KOPT-K1 (cell line): ENCODE measurements at regions not wholly inside any gene's neighbourhood (a gene's known extent, or its start where the extent isn't known, plus 50 kb on each side); places are given as distances from the start of the nearest gene placed in this dataset.

Experiments
- H3K27ac ChIP-seq: fragments of 200-600 bp; sonication (generic); 2 replicates; pipeline ENCODE4 v1.5.1; 2016; ENCODE audit warnings: antibody characterized with exemption, mild to moderate bottlenecking, low read depth, low read length; ENCODE audit not compliant: poor library complexity, severe bottlenecking
- H3K36me3 ChIP-seq: fragments of 200-600 bp; sonication (generic); 2 replicates; pipeline ENCODE4 v1.5.1; 2017; ENCODE audit warnings: antibody characterized with exemption, mild to moderate bottlenecking, low read length, moderate library complexity; ENCODE audit not compliant: insufficient read depth
- H3K9me3 ChIP-seq: fragments of 200-600 bp; sonication (generic); 2 replicates; pipeline ENCODE4 v1.5.1; 2017; ENCODE audit warnings: antibody characterized with exemption, low read length, mild to moderate bottlenecking; ENCODE audit not compliant: insufficient read depth, poor library complexity, severe bottlenecking

DNA sequence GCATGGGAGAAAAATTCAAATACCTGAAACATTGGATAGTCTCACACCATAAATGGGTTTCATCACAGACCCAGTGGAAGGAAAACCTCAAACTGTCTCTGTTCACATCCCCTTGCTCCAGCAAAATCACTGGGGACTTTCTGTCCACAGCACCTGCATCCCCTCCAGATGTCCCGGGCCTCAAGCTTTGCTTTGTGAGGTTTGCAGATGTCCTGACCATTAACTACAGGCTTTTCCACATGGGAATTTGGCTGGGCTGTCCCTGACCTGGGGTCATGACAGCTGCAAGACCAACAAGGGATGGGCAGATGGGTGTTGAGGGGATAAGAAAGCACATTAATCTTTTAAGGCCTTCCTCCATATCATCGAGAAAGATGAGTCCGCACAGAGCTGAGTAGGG lies 427.9 kb downstream of the TXNL1 start:
- no peak overlapping the region for H3K27ac ChIP-seq
- no peaks in the 10 kb centered on the region for H3K9me3 ChIP-seq
- no peaks in the 10 kb centered on the region for H3K36me3 ChIP-seq

DNA sequence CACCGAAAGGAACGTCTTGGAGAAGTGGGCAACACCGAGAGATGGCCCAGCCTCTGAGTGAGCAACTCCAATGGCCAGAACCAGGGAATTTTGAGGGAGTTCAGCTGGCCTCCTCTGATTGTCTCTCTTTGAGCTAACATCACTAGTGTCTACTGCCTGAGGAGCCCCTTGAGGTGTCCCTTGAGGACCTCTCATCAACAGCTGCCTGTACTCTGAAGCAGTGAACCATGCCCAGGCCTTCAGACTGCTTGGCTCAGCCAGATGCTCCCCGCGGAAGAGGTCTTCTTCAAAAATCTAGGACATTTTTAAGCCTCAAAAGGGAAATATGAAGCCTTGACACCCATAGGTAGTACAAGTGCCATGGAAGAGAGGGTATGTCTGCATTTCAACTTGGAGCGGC lies 430.4 kb downstream of the TXNL1 start:
- H3K9me3 ChIP-seq, result no peaks in the 10 kb centered on the region
- H3K36me3 ChIP-seq, result no peaks in the 10 kb centered on the region
- H3K27ac ChIP-seq, result no peak overlapping the region

DNA sequence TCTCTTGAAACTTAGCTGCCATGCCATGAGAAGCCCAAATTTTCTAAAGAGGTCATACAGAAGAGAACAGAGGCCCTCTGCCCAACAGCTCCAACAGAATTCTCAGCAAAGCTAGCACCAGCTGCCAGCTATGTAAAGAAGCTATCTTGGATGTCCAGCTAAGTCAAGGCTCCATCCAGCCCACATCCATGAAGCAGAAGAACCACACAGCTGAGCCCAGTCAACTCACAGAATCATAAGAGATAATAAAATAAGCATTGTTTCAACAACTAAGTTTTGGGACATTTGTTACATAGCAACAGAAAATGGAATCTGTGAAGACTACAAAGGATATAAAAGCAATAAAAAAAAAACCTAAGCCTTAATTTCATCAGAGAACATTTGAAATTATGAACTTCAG lies 434.3 kb downstream of the TXNL1 start:
- no peaks in the 10 kb centered on the region for H3K9me3 ChIP-seq
- no peak overlapping the region for H3K27ac ChIP-seq
- no peaks in the 10 kb centered on the region for H3K36me3 ChIP-seq

DNA sequence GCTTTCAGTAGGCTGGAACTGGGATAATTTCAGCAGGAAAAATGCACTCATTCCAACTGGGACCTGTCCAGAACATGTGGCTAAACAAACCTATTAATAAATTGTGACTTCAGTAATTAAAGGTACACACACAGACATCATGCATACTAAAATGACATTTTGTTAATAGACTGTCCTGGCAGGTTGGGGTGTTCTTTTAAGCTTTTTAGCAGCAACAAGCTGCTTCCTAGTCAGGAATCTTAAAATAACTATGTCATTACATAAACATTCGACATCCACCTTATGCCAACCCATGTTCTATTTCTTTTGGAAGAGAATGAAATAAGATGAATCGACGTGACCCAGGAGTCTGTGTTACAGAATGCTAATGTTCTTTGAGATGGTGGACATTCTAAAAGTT lies 435.7 kb downstream of the TXNL1 start:
- H3K36me3 ChIP-seq, result no peaks in the 10 kb centered on the region
- no peaks in the 10 kb centered on the region for H3K9me3 ChIP-seq
- H3K27ac ChIP-seq, result no peak overlapping the region

DNA sequence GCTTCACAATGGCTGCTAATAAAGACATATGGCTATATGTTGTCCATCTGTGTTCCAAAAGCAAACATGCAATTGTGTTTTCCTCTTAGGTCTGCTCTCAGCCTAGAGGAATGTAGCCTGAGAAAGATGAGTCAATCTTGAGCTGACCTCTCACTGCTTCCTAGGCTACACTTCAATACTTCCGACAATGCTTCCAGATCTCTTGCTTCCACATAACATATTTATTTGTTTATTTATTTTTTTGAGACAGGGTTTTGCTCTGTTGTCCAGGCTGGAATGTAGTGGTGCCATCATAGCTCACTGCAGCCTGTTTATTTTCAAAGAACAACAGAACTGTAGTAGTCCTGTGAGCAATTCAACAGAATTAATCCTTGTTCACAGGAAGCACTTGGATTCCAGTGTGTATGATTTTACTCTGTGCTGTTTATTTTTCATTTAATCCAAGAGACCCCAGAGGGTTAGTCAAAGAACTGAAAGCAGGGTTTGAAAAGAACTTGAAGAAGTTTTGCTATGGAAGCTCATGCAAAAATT lies 437.9 kb downstream of the TXNL1 start:
- Histone ChIP-seq H3K36me3 (no peaks in the 10 kb centered on the region), H3K27ac (no peak overlapping the region)

DNA sequence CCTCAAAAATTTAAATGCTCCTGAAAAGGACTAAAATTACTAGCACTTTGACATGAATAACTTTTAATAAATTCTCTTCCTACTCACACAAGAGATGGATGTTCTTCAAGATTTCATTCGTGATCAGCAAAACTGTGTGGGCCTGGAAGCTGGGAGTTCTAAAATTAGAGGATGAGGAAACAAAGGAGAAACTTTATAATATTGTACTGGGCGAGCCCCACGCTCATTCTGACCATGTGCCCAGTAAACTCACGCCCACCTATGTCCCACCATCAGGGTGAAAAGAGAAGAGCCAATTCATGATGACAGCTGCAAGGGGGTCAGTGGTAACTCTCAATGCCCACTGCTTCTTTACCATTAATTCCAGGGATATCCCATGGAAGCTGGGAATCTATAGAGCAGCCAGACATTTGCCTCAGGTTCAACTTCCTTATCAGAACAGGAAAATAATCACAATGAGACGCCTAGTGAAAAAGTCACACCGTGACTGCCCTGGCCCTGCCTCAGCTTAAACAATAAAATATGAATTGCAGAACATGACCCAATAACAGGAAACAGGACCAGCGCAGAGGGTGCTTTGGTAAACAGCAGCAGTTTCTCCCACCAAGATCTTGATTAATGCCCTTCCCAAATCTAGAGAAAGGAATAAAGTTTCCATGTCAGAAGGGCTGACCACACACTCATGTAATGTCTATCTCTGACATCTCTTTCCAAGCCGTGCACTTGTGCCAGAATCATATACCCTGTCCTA lies 438.6 kb downstream of the TXNL1 start:
- Histone ChIP-seq H3K9me3 (no peaks in the 10 kb centered on the region), H3K36me3 (no peaks in the 10 kb centered on the region), H3K27ac (no peak overlapping the region)

More for the DNA sequence above, 437.9 kb downstream of the TXNL1 start:
- no peaks in the 10 kb centered on the region for H3K9me3 ChIP-seq

DNA sequence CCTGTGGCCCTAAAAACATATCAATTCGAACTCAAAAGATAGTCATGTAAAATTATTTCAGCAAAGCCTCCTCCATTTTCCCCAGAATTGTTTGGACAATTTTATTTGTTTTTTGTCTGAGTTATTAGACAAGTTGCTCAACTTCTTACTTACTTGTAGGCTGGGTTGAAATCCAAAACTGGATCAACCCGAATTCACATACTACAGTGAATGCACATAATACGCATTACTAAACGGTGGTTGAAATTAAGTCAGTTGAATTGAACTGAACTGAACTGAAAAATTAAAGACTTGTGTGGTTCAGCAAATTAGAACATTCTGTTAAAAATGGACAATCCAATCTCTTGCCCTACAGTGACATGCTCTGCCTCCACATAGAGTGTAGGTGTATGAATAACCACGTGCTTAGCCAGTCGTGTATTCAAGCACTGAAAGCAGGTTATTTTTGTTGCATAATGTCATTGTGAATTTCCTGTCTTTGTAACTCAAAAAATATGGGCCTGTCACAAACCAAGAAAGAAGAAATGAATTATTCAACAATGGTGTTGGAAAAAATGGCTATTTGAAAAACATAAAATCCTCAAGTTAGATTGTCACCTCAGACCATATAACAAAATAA lies 441.0 kb downstream of the TXNL1 start:
- H3K36me3 ChIP-seq, result no peaks in the 10 kb centered on the region
- H3K9me3 ChIP-seq, result no peaks in the 10 kb centered on the region
- H3K27ac ChIP-seq, result no peak overlapping the region

DNA sequence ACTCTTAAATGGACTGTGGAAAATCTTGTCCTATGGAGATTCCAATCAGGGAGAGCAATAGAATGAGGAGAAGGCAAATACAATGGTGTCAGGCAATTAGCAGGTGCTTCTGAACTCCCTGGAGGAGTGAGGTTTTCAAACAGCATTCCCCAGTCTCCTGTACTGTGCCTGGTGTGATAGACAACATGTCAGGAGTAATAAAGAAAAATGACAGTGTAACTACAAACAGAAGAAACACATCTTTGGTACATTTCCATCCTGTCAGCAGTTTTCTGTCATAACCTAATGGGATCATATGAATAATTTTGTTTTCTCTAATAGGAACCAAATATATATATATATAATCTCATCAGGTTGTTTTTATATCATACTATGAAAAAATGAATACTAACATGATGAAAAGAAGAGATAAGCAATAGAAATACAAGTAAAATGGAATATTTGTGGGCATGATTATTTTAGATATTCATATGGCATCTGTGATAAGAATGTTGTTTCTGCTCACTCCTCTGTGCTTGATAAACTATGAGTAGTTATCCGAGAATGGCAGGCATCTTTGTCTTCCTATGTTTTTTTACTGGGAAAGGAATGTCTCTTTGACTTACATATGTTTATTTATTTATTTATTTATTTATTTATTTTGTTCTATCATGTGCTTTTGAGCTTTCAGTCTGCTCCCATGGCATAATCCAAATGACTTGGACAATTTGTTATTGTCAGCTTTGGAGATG lies 441.7 kb downstream of the TXNL1 start:
- H3K27ac ChIP-seq, result no peak overlapping the region
- no peaks in the 10 kb centered on the region for H3K36me3 ChIP-seq
- H3K9me3 ChIP-seq, result no peaks in the 10 kb centered on the region

DNA sequence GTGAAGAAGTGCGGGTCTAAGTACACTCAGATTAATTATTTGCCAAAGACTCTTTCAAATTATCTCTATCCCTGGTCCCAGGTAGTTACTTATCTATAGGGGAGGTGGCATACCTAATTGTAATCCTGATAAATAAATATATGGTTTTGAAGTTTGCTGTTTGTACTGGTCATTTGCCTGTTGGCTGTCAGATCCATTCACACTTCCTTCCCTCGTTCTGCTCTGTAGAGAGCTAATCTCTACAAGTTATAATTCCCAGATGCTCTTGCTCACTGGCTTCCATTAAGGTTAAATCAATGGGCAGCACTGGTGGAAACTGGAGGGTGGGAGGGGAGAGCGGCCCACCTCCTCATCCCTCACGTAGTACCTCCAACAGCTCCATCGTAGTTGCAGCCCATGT lies 447.1 kb downstream of the TXNL1 start:
- H3K9me3 ChIP-seq, result no peaks in the 10 kb centered on the region
- no peaks in the 10 kb centered on the region for H3K36me3 ChIP-seq
- H3K27ac ChIP-seq, result no peak overlapping the region

DNA sequence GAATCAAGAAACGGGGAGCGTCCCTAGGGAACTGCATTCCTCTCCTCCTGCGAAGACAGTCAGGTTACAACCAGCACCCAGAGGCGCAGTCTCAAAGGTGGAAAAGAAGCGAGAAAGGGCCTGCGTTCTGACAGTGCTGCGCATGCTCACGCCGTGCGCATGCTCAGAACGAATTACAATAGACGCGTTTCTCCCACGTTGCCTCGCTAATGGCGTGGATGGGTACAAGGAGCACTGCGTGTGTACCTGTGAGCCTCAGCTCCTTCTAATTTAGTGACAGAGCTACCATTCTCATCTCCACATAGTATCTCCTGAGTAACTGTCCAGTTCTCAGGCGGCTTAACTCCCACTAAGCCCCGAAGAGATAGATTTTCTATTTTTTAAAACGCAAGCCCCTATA lies 448.8 kb downstream of the TXNL1 start:
- Histone ChIP-seq H3K27ac (no peak overlapping the region), H3K36me3 (no peaks in the 10 kb centered on the region), H3K9me3 (no peaks in the 10 kb centered on the region)

DNA sequence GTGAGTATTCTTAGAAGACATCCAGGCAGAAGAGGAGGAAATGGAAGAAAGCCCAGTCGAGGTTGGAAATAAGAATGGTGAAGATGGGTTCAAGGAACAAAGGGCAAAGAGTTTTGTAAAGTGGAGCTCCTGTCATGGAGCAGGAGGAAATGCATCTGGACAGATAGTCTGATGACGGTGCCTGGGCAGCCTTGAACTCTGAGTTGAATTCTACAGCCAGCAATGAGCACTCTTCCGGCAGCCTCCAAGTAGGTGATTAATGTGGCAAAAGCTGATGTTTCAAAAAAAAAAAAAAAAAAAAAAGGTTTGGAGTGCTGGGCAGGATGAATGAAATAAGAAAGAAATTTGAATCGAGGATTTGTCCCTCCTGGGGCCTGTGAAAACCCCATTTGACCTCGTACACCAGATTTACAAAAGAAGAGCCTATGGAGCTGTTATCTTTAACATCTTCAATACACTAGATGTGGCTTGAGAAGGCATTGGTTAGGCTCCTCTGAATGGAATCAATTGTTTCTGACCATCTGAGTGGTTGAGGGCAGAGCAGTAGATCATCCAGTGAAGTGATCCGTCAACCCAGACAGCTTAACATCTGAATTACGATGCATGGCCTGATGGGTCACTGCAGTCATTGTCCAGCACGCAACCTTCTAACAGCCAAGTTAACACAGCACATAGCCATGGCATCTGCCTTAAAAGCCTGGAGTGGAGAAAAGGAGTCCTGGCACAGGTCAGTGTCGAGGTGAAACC lies 449.7 kb downstream of the TXNL1 start:
- H3K9me3 ChIP-seq, result no peaks in the 10 kb centered on the region
- no peak overlapping the region for H3K27ac ChIP-seq
- H3K36me3 ChIP-seq, result no peaks in the 10 kb centered on the region

DNA sequence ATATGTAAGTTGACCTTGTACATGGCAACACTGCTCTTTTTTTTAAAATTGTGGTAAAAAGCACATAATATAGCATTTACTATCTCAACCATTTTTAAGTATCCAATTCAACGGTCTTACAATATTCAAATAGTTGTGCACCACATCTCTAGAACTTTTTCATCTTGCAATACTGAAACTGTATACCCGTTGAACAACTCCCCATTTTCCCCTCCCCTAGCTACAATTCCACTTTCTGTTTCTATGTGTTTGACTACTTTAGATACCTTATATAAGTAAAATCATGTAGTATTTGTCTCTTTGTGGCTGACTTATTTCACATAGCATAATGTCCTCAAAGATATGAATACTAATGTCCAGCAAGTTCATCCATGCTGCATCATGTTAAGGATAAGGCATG lies 452.1 kb downstream of the TXNL1 start:
- Histone ChIP-seq H3K27ac (no peak overlapping the region), H3K36me3 (no peaks in the 10 kb centered on the region), H3K9me3 (no peaks in the 10 kb centered on the region)

DNA sequence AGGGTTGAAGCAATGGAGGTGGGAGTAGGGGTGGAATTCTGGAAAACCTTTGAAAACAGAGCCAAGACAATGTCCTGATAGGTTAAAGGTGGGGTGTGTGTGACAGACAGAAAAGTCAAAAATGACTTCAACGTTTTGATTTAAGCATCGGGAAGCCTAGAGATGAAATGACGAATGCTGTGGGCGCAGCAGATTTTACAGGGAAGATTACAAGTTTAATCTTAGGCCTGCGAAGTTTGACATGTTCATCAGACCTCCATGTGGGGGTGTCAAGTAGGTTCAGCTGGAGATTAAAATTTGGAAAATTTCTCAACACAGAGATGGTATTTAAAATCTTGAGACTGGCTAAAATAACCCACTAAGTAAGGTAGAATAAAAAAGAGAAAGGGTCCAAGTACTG lies 453.3 kb downstream of the TXNL1 start:
- H3K27ac ChIP-seq, result no peak overlapping the region
- H3K9me3 ChIP-seq, result no peaks in the 10 kb centered on the region
- H3K36me3 ChIP-seq, result no peaks in the 10 kb centered on the region

DNA sequence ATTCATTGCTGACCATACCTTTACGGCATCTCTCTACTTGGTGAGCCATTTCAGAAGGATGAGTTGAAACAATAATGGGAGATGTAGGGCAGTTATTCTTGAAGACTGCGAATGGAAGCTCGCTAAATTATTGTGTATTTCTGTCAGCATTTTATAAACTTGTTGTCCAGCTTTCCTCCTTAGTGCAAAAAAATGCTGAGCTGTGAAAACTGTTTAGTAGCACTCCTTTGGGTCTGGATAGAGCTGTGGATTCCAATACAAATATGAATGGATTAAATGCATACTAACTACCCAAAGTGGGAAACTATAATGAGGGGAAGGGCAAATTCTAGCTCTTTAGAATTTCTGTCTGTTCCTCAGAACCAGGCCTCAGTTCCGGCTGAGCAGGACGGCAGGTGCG lies 461.6 kb downstream of the TXNL1 start:
- no peaks in the 10 kb centered on the region for H3K9me3 ChIP-seq
- no peak overlapping the region for H3K27ac ChIP-seq
- H3K36me3 ChIP-seq, result no peaks in the 10 kb centered on the region
